T-cell (primary cell): ENCODE measurements at regions not wholly inside any gene's neighbourhood (a gene's known extent, or its start where the extent isn't known, plus 50 kb on each side); places are given as distances from the start of the nearest gene placed in this dataset.
A peak's percentile ranks its signal among the peaks of the same experiment; 100 is the strongest.

Experiments used
- ATAC-seq, 4 experiments: fragments of 200-7000 bp in 3 of 4; fragments of 150-1000 bp in 1 of 4; cut with Tn5 transposase; replicated peaks in 1 of 4; 1 replicate in 3 of 4; 2 replicates in 1 of 4; pipeline ENCODE4 v1.10.0; 2021; ENCODE audit warnings: moderate library complexity in 3 of 4, mild to moderate bottlenecking in 2 of 4, moderate number of reproducible peaks in 1 of 4
- CTCF ChIA-PET, 2 donors: fragments of 300-600 bp; sonication (Branson Sonifier 250); formaldehyde crosslinking; loops; one replicate each; lab custom pipeline; 2022; ENCODE audit warnings: antibody characterized with exemption in 2 of 2; lab: Charles Lee
- POLR2A ChIA-PET, 2 donors: fragments of 300-600 bp; sonication (Branson Sonifier 250); formaldehyde crosslinking; loops; one replicate each; lab custom pipeline; 2022; ENCODE audit warnings: antibody characterized with exemption in 2 of 2; lab: Charles Lee
- DNase-seq, 35 experiments: peaks; one replicate each; pipeline versions ENCODE4 v3.0.0 to v3.0.0-alpha.2; 2013 to 2023
- H3K27ac ChIP-seq: one replicate; pipeline ENCODE4 v1.5.1; 2013; ENCODE audit warnings: low read length
- H3K27me3 ChIP-seq, 2 experiments: replicated peaks in 1 of 2; 1 replicate in 1 of 2; 2 replicates in 1 of 2; pipeline versions ENCODE4 v1.6.1 to v1.7.0; 2013; ENCODE audit warnings: low read length in 1 of 2, mixed read lengths in 1 of 2; ENCODE audit not compliant: control insufficient read depth in 2 of 2, insufficient read depth in 2 of 2; ENCODE audit errors: extremely low read depth in 1 of 2
- H3K36me3 ChIP-seq, 2 donors: 1 replicate in 1 of 2; 2 replicates in 1 of 2; pipeline versions ENCODE4 v1.6.1 to v1.7.0; 2013; ENCODE audit warnings: low read length in 1 of 2; ENCODE audit not compliant: control insufficient read depth in 2 of 2, insufficient read depth in 1 of 2; ENCODE audit errors: extremely low read depth in 1 of 2
- H3K4me1 ChIP-seq, 2 experiments: 1 replicate in 1 of 2; 2 replicates in 1 of 2; pipeline versions ENCODE4 v1.6.1 to v1.7.0; 2013; ENCODE audit warnings: low read length in 2 of 2, mixed read lengths in 1 of 2; ENCODE audit not compliant: insufficient read depth in 2 of 2, control insufficient read depth in 1 of 2; ENCODE audit errors: extremely low read depth in 1 of 2
- H3K4me3 ChIP-seq, 2 donors: 1 replicate in 1 of 2; 2 replicates in 1 of 2; pipeline versions ENCODE4 v1.5.1 to v1.7.0; 2013; ENCODE audit warnings: mild to moderate bottlenecking in 2 of 2, low read length in 1 of 2, moderate library complexity in 1 of 2; ENCODE audit not compliant: control insufficient read depth in 1 of 2; ENCODE audit errors: extremely low read depth in 1 of 2
- H3K9me3 ChIP-seq: 2 replicates; pipeline ENCODE4 v1.7.0; 2013
- H3K27ac Mint-ChIP-seq, 2 donors: one replicate each; pipeline ENCODE4 v1.8.0; 2020 to 2021; ENCODE audit warnings: mild to moderate bottlenecking in 2 of 2, mixed read lengths in 2 of 2
- H3K27me3 Mint-ChIP-seq, 2 donors: one replicate each; pipeline ENCODE4 v1.8.0; 2021 to 2022; ENCODE audit warnings: mixed read lengths in 2 of 2
- H3K36me3 Mint-ChIP-seq: one replicate; pipeline ENCODE4 v1.8.0; 2021; ENCODE audit warnings: mixed read lengths
- H3K4me1 Mint-ChIP-seq, 3 donors: one replicate each; pipeline ENCODE4 v1.8.0; 2020 to 2022; ENCODE audit warnings: mixed read lengths in 3 of 3, mild to moderate bottlenecking in 1 of 3
- H3K4me3 Mint-ChIP-seq, 3 donors: one replicate each; pipeline ENCODE4 v1.8.0; 2020 to 2022; ENCODE audit warnings: mild to moderate bottlenecking in 3 of 3, mixed read lengths in 3 of 3, moderate library complexity in 3 of 3
- H3K9me3 Mint-ChIP-seq, 3 donors: one replicate each; pipeline ENCODE4 v1.8.0; 2020 to 2022; ENCODE audit warnings: mixed read lengths in 3 of 3
- WGBS: methylation state at CpG from one replicate; pipeline ENCODE4 v1.1.5; 2013; ENCODE audit warnings: missing lambda C conversion rate; ENCODE audit not compliant: insufficient coverage; 5-methylcytosine and 5-hydroxymethylcytosine counted together

GRCh38 chr21:31414263-31415000, 70.4 kb upstream of the TIAM1 start:
- peaks cover 4% of the 10 kb centered on the region for H3K36me3 Mint-ChIP-seq
- ATAC-seq: no peak
- peaks cover 0 to 3% (median 0%) of the 10 kb centered on the region in 3 donors for H3K9me3 Mint-ChIP-seq
- 84% methylated on average over 3 of the region's 12 CpGs for WGBS
- no peak overlapping the region for H3K27ac Mint-ChIP-seq
- Histone ChIP-seq H3K4me3 (no peak overlapping the region), H3K27me3 (no peaks in the 10 kb centered on the region), H3K9me3 (no peaks in the 10 kb centered on the region), H3K4me1 (peaks cover 15 to 16% of the 10 kb centered on the region in 2 experiments), H3K36me3 (no peaks in the 10 kb centered on the region), H3K27ac (no peak overlapping the region)
- POLR2A ChIA-PET: no interaction called here
- CTCF ChIA-PET: no interaction called here
- H3K4me1 Mint-ChIP-seq: peaks cover 0 to 5% (median 2%) of the 10 kb centered on the region in 3 donors
- no peaks in the 10 kb centered on the region for H3K27me3 Mint-ChIP-seq
- H3K4me3 Mint-ChIP-seq: no peak overlapping the region
- no peak for DNase-seq

- no peak overlapping the region for H3K4me3 ChIP-seq
- H3K9me3 Mint-ChIP-seq: peaks cover 0 to 3% (median 0%) of the 10 kb centered on the region in 3 donors
- no peak overlapping the region for H3K27ac Mint-ChIP-seq
- no peaks in the 10 kb centered on the region for H3K36me3 ChIP-seq
- H3K4me1 ChIP-seq: peaks cover 17% of the 10 kb centered on the region in 2 experiments
- H3K4me3 Mint-ChIP-seq: no peak overlapping the region
- ChIA-PET POLR2A (no interaction called here), CTCF (interaction anchor here in 1 of 2 donors (0.7 kb wide), 1 partner anchor 180 kb away, joined by 5 read pairs; no protein-coding TSS in a partner anchor)
- H3K27me3 Mint-ChIP-seq: no peaks in the 10 kb centered on the region
- H3K9me3 ChIP-seq: no peaks in the 10 kb centered on the region
- H3K27me3 ChIP-seq: no peaks in the 10 kb centered on the region
- DNase-seq (no peak), ATAC-seq (no peak)
- 93% methylated on average over 9 of the region's 9 CpGs for WGBS
- H3K4me1 Mint-ChIP-seq: peaks cover 0 to 6% (median 2%) of the 10 kb centered on the region in 3 donors
- peaks cover 4% of the 10 kb centered on the region for H3K36me3 Mint-ChIP-seq
- no peak overlapping the region for H3K27ac ChIP-seq
These were observed 69.6 kb upstream of the TIAM1 start for GRCh38 chr21:31413698-31414097.

- DNase-seq: peak in 24 of 35 experiments; percentile 3 to 48 (median 15)
- no peak overlapping the region for H3K4me3 ChIP-seq
- POLR2A ChIA-PET: interaction anchor here in 1 of 2 donors (0.7 kb wide), 1 partner anchor 252 kb away, joined by 4 read pairs; no protein-coding TSS in a partner anchor
- H3K27me3 ChIP-seq: no peaks in the 10 kb centered on the region
- no peaks in the 10 kb centered on the region for H3K36me3 ChIP-seq
- H3K4me3 Mint-ChIP-seq: no peak overlapping the region
- peaks cover 17 to 26% of the 10 kb centered on the region in 2 experiments for H3K4me1 ChIP-seq
- H3K27ac Mint-ChIP-seq: no peak overlapping the region
- H3K27ac ChIP-seq: no peak overlapping the region
- WGBS: 30% methylated on average over 2 of the region's 7 CpGs
- ATAC-seq: peak; percentile 76 to 93 (median 90)
- H3K9me3 ChIP-seq: no peaks in the 10 kb centered on the region
- CTCF ChIA-PET: interaction anchor here in 1 of 2 donors (0.9 kb wide), 1 partner anchor 13 kb away, joined by 4 read pairs; no protein-coding TSS in a partner anchor
- no peaks in the 10 kb centered on the region for H3K36me3 Mint-ChIP-seq
- H3K9me3 Mint-ChIP-seq: no peaks in the 10 kb centered on the region
- peaks cover 6 to 15% (median 10%) of the 10 kb centered on the region in 3 donors for H3K4me1 Mint-ChIP-seq
- no peaks in the 10 kb centered on the region for H3K27me3 Mint-ChIP-seq
These were observed 66.6 kb upstream of the TIAM1 start for GRCh38 chr21:31410499-31411131.

- Histone ChIP-seq H3K27me3 (no peaks in the 10 kb centered on the region), H3K36me3 (no peaks in the 10 kb centered on the region), H3K9me3 (no peaks in the 10 kb centered on the region), H3K27ac (no peak overlapping the region), H3K4me1 (peaks cover 17 to 26% of the 10 kb centered on the region in 2 experiments), H3K4me3 (no peak overlapping the region)
- ChIA-PET CTCF (no interaction called here), POLR2A (no interaction called here)
- Mint-ChIP-seq H3K27ac (no peak overlapping the region), H3K4me3 (no peak overlapping the region), H3K9me3 (no peaks in the 10 kb centered on the region), H3K27me3 (no peaks in the 10 kb centered on the region), H3K4me1 (peaks cover 6 to 17% (median 13%) of the 10 kb centered on the region in 3 donors), H3K36me3 (no peaks in the 10 kb centered on the region)
- DNase-seq: no peak
- ATAC-seq: no peak
- 86% methylated on average over 9 of the region's 9 CpGs for WGBS
These were observed 65.9 kb upstream of the TIAM1 start for GRCh38 chr21:31409831-31410487.

- H3K27ac Mint-ChIP-seq: no peak overlapping the region
These were observed 64.4 kb upstream of the TIAM1 start for GRCh38 chr21:31408301-31409088.

More at GRCh38 chr21:31408301-31409088, 64.4 kb upstream of the TIAM1 start:
- no peak overlapping the region for H3K27ac ChIP-seq
- H3K9me3 ChIP-seq: no peaks in the 10 kb centered on the region
- no peaks in the 10 kb centered on the region for H3K9me3 Mint-ChIP-seq
- H3K36me3 ChIP-seq: no peaks in the 10 kb centered on the region
- H3K4me3 ChIP-seq: no peak overlapping the region
- WGBS: 94% methylated on average over 7 of the region's 10 CpGs
- H3K27me3 Mint-ChIP-seq: no peaks in the 10 kb centered on the region
- no peak for ATAC-seq
- H3K4me1 Mint-ChIP-seq: peaks cover 6 to 17% (median 14%) of the 10 kb centered on the region in 3 donors
- no peaks in the 10 kb centered on the region for H3K36me3 Mint-ChIP-seq
- POLR2A ChIA-PET: interaction anchor here in 1 of 2 donors (0.6 to 0.7 kb wide), 2 partner anchors 29 to 248 kb away, joined by 3 to 9 read pairs; no protein-coding TSS in a partner anchor
- H3K4me3 Mint-ChIP-seq: no peak overlapping the region
- H3K27me3 ChIP-seq: no peaks in the 10 kb centered on the region
- H3K4me1 ChIP-seq: peaks cover 17 to 32% of the 10 kb centered on the region in 2 experiments
- CTCF ChIA-PET: no interaction called here
- DNase-seq: peak in 1 of 35 experiments; percentile 5
